ENCODE measurements at regions not wholly inside any gene's neighbourhood (a gene's known extent, or its start where the extent isn't known, plus 50 kb on each side); places are given as distances from the start of the nearest gene placed in this dataset.

GRCh38 chr21:23401278-23401677 lies 2206.0 kb downstream of the MRPL39 start:
- no peaks in the 10 kb centered on the region for H3K36me3 ChIP-seq (ENCODE audit: control insufficient read depth, insufficient read depth, low read length)
- no peak for DNase-seq
- H3K4me2 ChIP-seq (ENCODE audit: low read depth, low read length) = no peak overlapping the region
- H3K23ac ChIP-seq (ENCODE audit: low read depth, low read length) = no peak overlapping the region
- ChIA-PET CTCF (no interaction called here), POLR2A (ENCODE audit: unreplicated experiment) (no interaction called here)
- no peaks in the 10 kb centered on the region for H3K27me3 ChIP-seq (ENCODE audit: control insufficient read depth, insufficient read depth, low read length)
- no peak overlapping the region for H4K91ac ChIP-seq (ENCODE audit: insufficient read depth, low read depth, low read length)
- no peak overlapping the region for H2BK120ac ChIP-seq (ENCODE audit: low read depth, low read length)
- no peak overlapping the region for H2AK5ac ChIP-seq (ENCODE audit: low read depth, low read length)
- no peak overlapping the region for H2AK9ac ChIP-seq (replicated peaks; ENCODE audit: low read depth, low read length, poor library complexity)
- no CpG with 5 or more reads among the region's 2 CpGs for WGBS, 2 experiments (ENCODE audit: extremely low coverage in 2 of 2, insufficient read length in 1 of 2)
- intact Hi-C loops (cut with micrococcal nuclease) (no loop called here), dilution Hi-C loops (cut with HindIII; ENCODE audit: low sequenced_read_pairs, unreplicated experiment) (no loop called here), in situ Hi-C loops (cut with MboI; ENCODE audit: low sequenced_read_pairs) (no loop called here)
- no peak overlapping the region for H4K8ac ChIP-seq (ENCODE audit: low read depth in 2 of 2, low read length in 2 of 2)
- H2BK5ac ChIP-seq (ENCODE audit: low read depth, low read length, poor library complexity, severe bottlenecking) = no peak overlapping the region
- no peak for ATAC-seq (ENCODE audit: low read depth)
- no peaks in the 10 kb centered on the region for H3K4me1 ChIP-seq (ENCODE audit: control insufficient read depth, insufficient read depth, low read length)
- no TSS peak for BruUV-seq (replicated peaks)
- H3K14ac ChIP-seq (replicated peaks; ENCODE audit: low read depth, low read length) = no peak overlapping the region
- H3K9me3 ChIP-seq (ENCODE audit: control insufficient read depth, insufficient read depth, low read length) = peaks cover 8% of the 10 kb centered on the region
- no peak overlapping the region for H3K4me3 ChIP-seq (ENCODE audit: insufficient read depth, low read depth, low read length)
- no peak overlapping the region for H2BK15ac ChIP-seq (ENCODE audit: low read depth, low read length)
- H3K56ac ChIP-seq (ENCODE audit: extremely low read depth, insufficient read depth, low read length) = no peak overlapping the region
- no peaks in the 10 kb centered on the region for H4K20me1 ChIP-seq (ENCODE audit: insufficient read depth, low read length)
- H3K18ac ChIP-seq (ENCODE audit: low read depth, low read length) = no peak overlapping the region
- no peak overlapping the region for H2AFZ ChIP-seq (replicated peaks; ENCODE audit: low read length, poor library complexity)
- H3K9ac ChIP-seq (ENCODE audit: low read depth, low read length) = no peak overlapping the region
- H3K9me1 ChIP-seq (ENCODE audit: insufficient read depth, low read length) = no peaks in the 10 kb centered on the region
- H2BK20ac ChIP-seq (ENCODE audit: low read depth, low read length) = no peak overlapping the region
- no peak overlapping the region for H3K27ac ChIP-seq (ENCODE audit: insufficient read depth, low read length)
- no peak overlapping the region for H4K5ac ChIP-seq (ENCODE audit: low read depth, low read length)
- no peak overlapping the region for H3K4ac ChIP-seq (ENCODE audit: low read depth, low read length)
- TF ChIP-seq CEBPB (IDR thresholded peaks at IDR 0.05; ENCODE audit: low read depth, low read length) (no peak), MXI1 (IDR thresholded peaks at IDR 0.05; ENCODE audit: borderline replicate concordance, low read depth, low read length) (no peak), MAZ (IDR thresholded peaks at IDR 0.05; ENCODE audit: borderline replicate concordance, low read depth, low read length) (no peak), USF2 (IDR thresholded peaks at IDR 0.05; ENCODE audit: low read depth, low read length) (no peak), CTCF (conservative IDR thresholded peaks at IDR 0.05; ENCODE audit: low read depth, low read length) (no peak), ELK1 (IDR thresholded peaks at IDR 0.05; ENCODE audit: borderline replicate concordance, low read depth, low read length) (no peak), BHLHE40 (IDR thresholded peaks at IDR 0.05; ENCODE audit: low read depth, low read length) (no peak)
- no peaks in the 10 kb centered on the region for H3K79me1 ChIP-seq (ENCODE audit: low read depth in 1 of 2, low read length in 2 of 2)

All from IMR-90 (cell line).